ENCODE measurements at regions not wholly inside any gene's neighbourhood (a gene's known extent, or its start where the extent isn't known, plus 50 kb on each side); places are given as distances from the start of the nearest gene placed in this dataset.
A peak's percentile ranks its signal among the peaks of the same experiment; 100 is the strongest.

DNA sequence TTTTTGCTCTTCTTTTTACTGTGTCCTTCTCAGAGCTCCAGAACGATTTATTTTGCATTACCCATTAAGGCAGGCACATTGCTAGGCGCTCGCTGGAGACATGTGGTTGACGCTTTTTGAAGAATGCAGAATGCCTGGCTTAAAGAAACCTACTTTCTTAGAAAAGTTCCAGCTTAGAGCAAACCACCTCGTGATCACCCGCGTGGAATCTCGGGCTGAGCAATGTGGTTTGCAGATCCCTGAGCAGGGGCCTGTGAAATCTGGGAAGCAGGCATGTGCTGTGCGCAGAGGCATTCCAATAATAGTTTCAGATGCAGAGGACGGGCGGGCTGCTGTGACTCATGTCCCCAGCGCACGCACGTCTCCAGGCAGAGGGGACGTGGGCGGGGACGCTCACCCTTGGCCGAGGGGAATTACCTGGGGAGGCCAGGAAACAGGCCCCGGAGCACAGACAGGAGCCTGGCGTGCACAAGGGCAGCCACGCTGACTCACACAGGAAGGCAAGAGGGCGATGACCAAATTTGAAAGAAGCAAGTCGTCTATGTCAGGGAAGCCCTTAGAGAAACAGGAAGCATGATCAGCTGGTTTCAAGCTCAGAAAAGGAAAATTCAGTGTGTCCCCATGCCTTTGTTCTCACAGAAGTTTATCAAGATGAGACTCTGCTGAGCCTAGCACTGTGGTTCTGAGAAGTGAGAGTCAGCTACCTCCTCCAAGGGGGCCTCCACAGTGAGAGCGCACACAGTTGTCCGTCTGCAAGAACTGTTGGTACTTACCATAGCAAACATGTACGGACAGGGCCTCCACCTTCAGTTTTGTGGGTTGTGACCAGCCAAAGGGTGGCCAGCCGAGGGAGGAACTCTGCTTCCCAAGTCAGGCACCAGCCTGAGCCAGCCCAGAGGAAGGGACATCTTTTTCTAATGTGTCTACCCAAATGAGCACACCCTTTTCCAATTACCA, 218.6 kb downstream of the PIK3R1 start:
- peaks cover 17 to 29% (median 26%) of the 10 kb centered on the region in 4 experiments for H3K4me1 ChIP-seq (ENCODE audit: control extremely low read depth in 1 of 4, control insufficient read depth in 4 of 4, insufficient read depth in 4 of 4, low read length in 3 of 4)
- H3K27ac ChIP-seq (ENCODE audit: insufficient read depth in 1 of 2, low read depth in 1 of 2, low read length in 2 of 2, poor library complexity in 1 of 2, severe bottlenecking in 2 of 2) = peak overlapping the region; percentile 42 to 65
- CTCF ChIA-PET = interaction anchor here (0.7 to 1.4 kb wide), 5 partner anchors 14 to 148 kb away, joined by 3 read pairs; no protein-coding TSS in a partner anchor
- POLR2A ChIA-PET = interaction anchor here (0.7 to 1.4 kb wide), 3 partner anchors 9 to 166 kb away, joined by 3 to 4 read pairs (median 3); no protein-coding TSS in a partner anchor
- no peaks in the 10 kb centered on the region for H3K27me3 ChIP-seq (replicated peaks in 2 of 5; ENCODE audit: control insufficient read depth in 4 of 5, insufficient read depth in 5 of 5, low read length in 4 of 5)
- 33% methylated on average over 25 of the region's 27 CpGs for WGBS (ENCODE audit: insufficient coverage)
- no peaks in the 10 kb centered on the region for H3K9me3 ChIP-seq (ENCODE audit: control extremely low read depth in 1 of 5, control insufficient read depth in 4 of 5, insufficient read depth in 2 of 5, low read depth in 1 of 5, low read length in 4 of 5)
- H3K36me3 ChIP-seq (ENCODE audit: control insufficient read depth in 4 of 4, insufficient read depth in 4 of 4, low read length in 3 of 4) = no peaks in the 10 kb centered on the region
- DNase-seq = peak; percentile 90 to 99 (median 98)
- peak overlapping the region in 2 of 7 experiments; percentile 2 to 54 for H3K4me3 ChIP-seq (ENCODE audit: control insufficient read depth in 1 of 7, extremely low read depth in 1 of 7, insufficient read depth in 4 of 7, low read depth in 2 of 7, low read length in 6 of 7)

DNA sequence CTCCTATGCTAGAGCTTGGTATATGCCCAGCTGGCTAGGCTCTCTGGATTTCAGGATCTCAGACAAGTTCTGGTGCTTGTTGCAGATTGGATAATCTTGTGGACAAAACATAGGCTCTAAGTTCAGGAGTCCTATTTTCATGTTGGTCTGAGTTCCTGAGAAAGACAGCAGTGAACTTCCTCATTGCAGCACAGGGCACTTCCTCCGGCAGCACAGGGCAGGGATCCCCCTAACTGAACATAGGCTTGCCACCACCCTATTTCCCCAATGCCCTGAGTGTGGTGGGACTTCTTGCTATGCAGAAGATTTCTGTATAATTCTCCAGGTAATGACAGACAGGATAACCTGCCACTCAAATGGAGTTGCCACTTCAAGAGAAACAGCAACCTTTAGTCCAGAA, 220.1 kb downstream of the PIK3R1 start:
- Histone ChIP-seq H3K4me3 (ENCODE audit: control insufficient read depth in 1 of 7, extremely low read depth in 1 of 7, insufficient read depth in 4 of 7, low read depth in 2 of 7, low read length in 6 of 7) (peak overlapping the region in 1 of 7 experiments; percentile 35), H3K27ac (ENCODE audit: insufficient read depth in 1 of 2, low read depth in 1 of 2, low read length in 2 of 2, poor library complexity in 1 of 2, severe bottlenecking in 2 of 2) (peak overlapping the region in 1 of 2 experiments; percentile 65), H3K9me3 (ENCODE audit: control extremely low read depth in 1 of 5, control insufficient read depth in 4 of 5, insufficient read depth in 2 of 5, low read depth in 1 of 5, low read length in 4 of 5) (no peaks in the 10 kb centered on the region), H3K36me3 (ENCODE audit: control insufficient read depth in 4 of 4, insufficient read depth in 4 of 4, low read length in 3 of 4) (no peaks in the 10 kb centered on the region), H3K4me1 (ENCODE audit: control extremely low read depth in 1 of 4, control insufficient read depth in 4 of 4, insufficient read depth in 4 of 4, low read length in 3 of 4) (peaks cover 17 to 29% (median 26%) of the 10 kb centered on the region in 4 experiments), H3K27me3 (replicated peaks in 2 of 5; ENCODE audit: control insufficient read depth in 4 of 5, insufficient read depth in 5 of 5, low read length in 4 of 5) (no peaks in the 10 kb centered on the region)
- 0% methylated on average over 1 of the region's 1 CpG for WGBS (ENCODE audit: insufficient coverage)
- ChIA-PET POLR2A (no interaction called here), CTCF (interaction anchor here (1.4 kb wide), 1 partner anchor 14 kb away, joined by 3 read pairs; no protein-coding TSS in a partner anchor)
- peak in 2 of 3 donors; percentile 75 to 81 for DNase-seq

- Histone ChIP-seq H3K4me3 (ENCODE audit: control insufficient read depth in 1 of 7, extremely low read depth in 1 of 7, insufficient read depth in 4 of 7, low read depth in 2 of 7, low read length in 6 of 7) (no peak overlapping the region), H3K4me1 (ENCODE audit: control extremely low read depth in 1 of 4, control insufficient read depth in 4 of 4, insufficient read depth in 4 of 4, low read length in 3 of 4) (peaks cover 17 to 29% (median 26%) of the 10 kb centered on the region in 4 experiments), H3K36me3 (ENCODE audit: control insufficient read depth in 4 of 4, insufficient read depth in 4 of 4, low read length in 3 of 4) (no peaks in the 10 kb centered on the region), H3K27me3 (replicated peaks in 2 of 5; ENCODE audit: control insufficient read depth in 4 of 5, insufficient read depth in 5 of 5, low read length in 4 of 5) (no peaks in the 10 kb centered on the region), H3K27ac (ENCODE audit: insufficient read depth in 1 of 2, low read depth in 1 of 2, low read length in 2 of 2, poor library complexity in 1 of 2, severe bottlenecking in 2 of 2) (no peak overlapping the region), H3K9me3 (ENCODE audit: control extremely low read depth in 1 of 5, control insufficient read depth in 4 of 5, insufficient read depth in 2 of 5, low read depth in 1 of 5, low read length in 4 of 5) (no peaks in the 10 kb centered on the region)
- DNase-seq = no peak
- POLR2A ChIA-PET = no interaction called here
- CTCF ChIA-PET = interaction anchor here (1.0 to 1.5 kb wide), 3 partner anchors 10 to 149 kb away, joined by 3 to 5 read pairs (median 4); no protein-coding TSS in a partner anchor
- 94% methylated on average over 2 of the region's 3 CpGs for WGBS (ENCODE audit: insufficient coverage)
These were observed 221.3 kb downstream of the PIK3R1 start for GRCh38 chr5:68436686-68437520.

- Histone ChIP-seq H3K27ac (ENCODE audit: insufficient read depth in 1 of 2, low read depth in 1 of 2, low read length in 2 of 2, poor library complexity in 1 of 2, severe bottlenecking in 2 of 2) (no peak overlapping the region), H3K9me3 (ENCODE audit: control extremely low read depth in 1 of 5, control insufficient read depth in 4 of 5, insufficient read depth in 2 of 5, low read depth in 1 of 5, low read length in 4 of 5) (no peaks in the 10 kb centered on the region), H3K27me3 (replicated peaks in 2 of 5; ENCODE audit: control insufficient read depth in 4 of 5, insufficient read depth in 5 of 5, low read length in 4 of 5) (no peaks in the 10 kb centered on the region), H3K36me3 (ENCODE audit: control insufficient read depth in 4 of 4, insufficient read depth in 4 of 4, low read length in 3 of 4) (no peaks in the 10 kb centered on the region), H3K4me3 (ENCODE audit: control insufficient read depth in 1 of 7, extremely low read depth in 1 of 7, insufficient read depth in 4 of 7, low read depth in 2 of 7, low read length in 6 of 7) (no peak overlapping the region), H3K4me1 (ENCODE audit: control extremely low read depth in 1 of 4, control insufficient read depth in 4 of 4, insufficient read depth in 4 of 4, low read length in 3 of 4) (peaks cover 17 to 23% (median 21%) of the 10 kb centered on the region in 4 experiments)
- no peak for DNase-seq
- ChIA-PET CTCF (no interaction called here), POLR2A (no interaction called here)
- 29% methylated on average over 1 of the region's 1 CpG for WGBS (ENCODE audit: insufficient coverage)
These were observed 223.3 kb downstream of the PIK3R1 start for GRCh38 chr5:68438876-68439275.

GRCh38 chr5:68440245-68440644, 224.7 kb downstream of the PIK3R1 start:
- Histone ChIP-seq H3K4me1 (ENCODE audit: control extremely low read depth in 1 of 4, control insufficient read depth in 4 of 4, insufficient read depth in 4 of 4, low read length in 3 of 4) (peaks cover 7 to 10% (median 9%) of the 10 kb centered on the region in 4 experiments), H3K27ac (ENCODE audit: insufficient read depth in 1 of 2, low read depth in 1 of 2, low read length in 2 of 2, poor library complexity in 1 of 2, severe bottlenecking in 2 of 2) (no peak overlapping the region), H3K4me3 (ENCODE audit: control insufficient read depth in 1 of 7, extremely low read depth in 1 of 7, insufficient read depth in 4 of 7, low read depth in 2 of 7, low read length in 6 of 7) (no peak overlapping the region), H3K9me3 (ENCODE audit: control extremely low read depth in 1 of 5, control insufficient read depth in 4 of 5, insufficient read depth in 2 of 5, low read depth in 1 of 5, low read length in 4 of 5) (no peaks in the 10 kb centered on the region), H3K27me3 (replicated peaks in 2 of 5; ENCODE audit: control insufficient read depth in 4 of 5, insufficient read depth in 5 of 5, low read length in 4 of 5) (no peaks in the 10 kb centered on the region), H3K36me3 (ENCODE audit: control insufficient read depth in 4 of 4, insufficient read depth in 4 of 4, low read length in 3 of 4) (no peaks in the 10 kb centered on the region)
- no peak for DNase-seq
- ChIA-PET CTCF (interaction anchor here (0.9 kb wide), 1 partner anchor 152 kb away, joined by 4 read pairs; no protein-coding TSS in a partner anchor), POLR2A (no interaction called here)
- WGBS (ENCODE audit: insufficient coverage) = no CpG with 5 or more reads among the region's 2 CpGs

DNA sequence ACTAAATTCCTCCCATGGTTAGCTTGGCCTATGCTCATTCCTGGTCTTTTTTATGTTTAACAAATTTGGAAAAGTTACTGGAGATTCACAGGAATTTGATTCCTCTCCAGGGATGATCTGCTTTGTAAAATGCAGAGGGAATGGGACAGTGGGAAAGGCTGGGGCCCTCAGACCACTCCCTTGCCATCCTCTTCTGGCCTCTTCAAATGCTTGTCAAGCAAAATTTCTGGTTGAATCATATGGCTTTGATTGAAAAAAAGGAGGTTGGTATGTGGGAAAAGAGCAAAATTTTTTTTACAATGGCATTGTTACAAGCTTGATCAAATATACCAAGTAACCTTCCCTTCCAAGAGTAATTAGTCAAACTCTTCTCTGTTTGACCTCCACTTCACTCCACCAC, 225.1 kb downstream of the PIK3R1 start:
- Histone ChIP-seq H3K4me3 (ENCODE audit: control insufficient read depth in 1 of 7, extremely low read depth in 1 of 7, insufficient read depth in 4 of 7, low read depth in 2 of 7, low read length in 6 of 7) (no peak overlapping the region), H3K4me1 (ENCODE audit: control extremely low read depth in 1 of 4, control insufficient read depth in 4 of 4, insufficient read depth in 4 of 4, low read length in 3 of 4) (peaks cover 2 to 6% (median 5%) of the 10 kb centered on the region in 4 experiments), H3K27ac (ENCODE audit: insufficient read depth in 1 of 2, low read depth in 1 of 2, low read length in 2 of 2, poor library complexity in 1 of 2, severe bottlenecking in 2 of 2) (no peak overlapping the region), H3K9me3 (ENCODE audit: control extremely low read depth in 1 of 5, control insufficient read depth in 4 of 5, insufficient read depth in 2 of 5, low read depth in 1 of 5, low read length in 4 of 5) (no peaks in the 10 kb centered on the region), H3K36me3 (ENCODE audit: control insufficient read depth in 4 of 4, insufficient read depth in 4 of 4, low read length in 3 of 4) (no peaks in the 10 kb centered on the region), H3K27me3 (replicated peaks in 2 of 5; ENCODE audit: control insufficient read depth in 4 of 5, insufficient read depth in 5 of 5, low read length in 4 of 5) (no peaks in the 10 kb centered on the region)
- CTCF ChIA-PET = interaction anchor here (0.9 to 1.1 kb wide), 2 partner anchors 153 to 154 kb away, joined by 3 to 4 read pairs; no protein-coding TSS in a partner anchor
- POLR2A ChIA-PET = no interaction called here
- DNase-seq = no peak

All from common myeloid progenitor, CD34-positive (primary cell).